Loucy (cell line): ENCODE measurements at regions not wholly inside any gene's neighbourhood (a gene's known extent, or its start where the extent isn't known, plus 50 kb on each side); places are given as distances from the start of the nearest gene placed in this dataset.

Source experiments
- CTCF ChIP-seq: fragments of 200-600 bp; sonication (generic); conservative IDR thresholded peaks from 2 replicates; pipeline ENCODE4 v1.5.1; 2014; ENCODE audit warnings: mild to moderate bottlenecking, antibody characterized with exemption, low read length
- EZH2phosphoT487 ChIP-seq: fragments of 200-600 bp; IDR thresholded peaks from 2 replicates; pipeline ENCODE4 v1.6.1; 2018; ENCODE audit warnings: antibody characterized with exemption, mild to moderate bottlenecking, moderate library complexity, borderline replicate concordance

- TF ChIP-seq CTCF (no peak), EZH2phosphoT487 (no peak)
Observed at GRCh38 chr4:81883004-81883403, 411.3 kb upstream of the RASGEF1B start.
